ENCODE measurements at regions not wholly inside any gene's neighbourhood (a gene's known extent, or its start where the extent isn't known, plus 50 kb on each side); places are given as distances from the start of the nearest gene placed in this dataset.

- ATAC-seq: no peak
- no peak for DNase-seq (ENCODE audit: low read depth in 1 of 2, low spot score in 1 of 2)
- POLR2A ChIA-PET: no interaction called here
- H3K4me2 ChIP-seq: no peak overlapping the region
- H3K27ac ChIP-seq: no peak overlapping the region
- TF ChIP-seq FOXS1 (CRISPR knock-in tag; IDR thresholded peaks at IDR 0.05): no peak
- TF ChIP-seq MYC (IDR thresholded peaks at IDR 0.05; ENCODE audit: borderline replicate concordance, low read length): no peak
- no peak for TF ChIP-seq ESRRA (IDR thresholded peaks at IDR 0.05; ENCODE audit: borderline replicate concordance, low read length)
- TF ChIP-seq RCOR1 (IDR thresholded peaks at IDR 0.05; ENCODE audit: low read depth, low read length): no peak
- no peak for TF ChIP-seq RFX5 (IDR thresholded peaks at IDR 0.05)
- no peak for TF ChIP-seq FOSL2 (IDR thresholded peaks at IDR 0.05)
- TF ChIP-seq FOSL2 (CRISPR knock-in tag; IDR thresholded peaks at IDR 0.05): no peak
- no peak for TF ChIP-seq MAFK (IDR thresholded peaks at IDR 0.05; ENCODE audit: partially characterized antibody)
- TF ChIP-seq ZNF302 (CRISPR knock-in tag; IDR thresholded peaks at IDR 0.05): no peak
- no peak for TF ChIP-seq TFCP2L1 (CRISPR knock-in tag; IDR thresholded peaks at IDR 0.05)
- no peak for TF ChIP-seq HOXB5 (CRISPR knock-in tag; IDR thresholded peaks at IDR 0.05)
- TF ChIP-seq ZC3H11A (IDR thresholded peaks at IDR 0.05): no peak
- CTCF ChIA-PET: interaction anchor here (1.0 kb wide), 1 partner anchor 113 kb away, joined by 4 read pairs; no protein-coding TSS in a partner anchor
- FAIRE-seq: no peak
- 95% methylated on average over 6 of the region's 6 CpGs for WGBS (ENCODE audit: missing lambda C conversion rate)
- no peaks in the 10 kb centered on the region for H3K9me3 ChIP-seq
- no peak overlapping the region for H3K4me3 ChIP-seq
- no peaks in the 10 kb centered on the region for H3K4me1 ChIP-seq
These were observed 196.5 kb downstream of the SHANK2 start for GRCh38 chr11:71055925-71056324.

All from A549 (cell line).